Trophoblast cell (in vitro differentiated cells and primary cell): ENCODE measurements at regions not wholly inside any gene's neighbourhood (a gene's known extent, or its start where the extent isn't known, plus 50 kb on each side); places are given as distances from the start of the nearest gene placed in this dataset.

Source experiments
- DNase-seq, 2 donors: peaks; one replicate each; pipeline ENCODE4 v3.0.0-alpha.2; 2016
- H2AFZ ChIP-seq: 2 replicates; pipeline ENCODE4 v1.6.1; 2013; ENCODE audit warnings: low read length, moderate library complexity, mild to moderate bottlenecking; ENCODE audit not compliant: insufficient read depth, poor library complexity
- H2AK5ac ChIP-seq: 2 replicates; pipeline ENCODE4 v1.6.1; 2013; ENCODE audit warnings: mild to moderate bottlenecking, low read length
- H2BK120ac ChIP-seq: 2 replicates; pipeline ENCODE4 v1.6.1; 2013; ENCODE audit warnings: low read length, mild to moderate bottlenecking, moderate library complexity; ENCODE audit not compliant: insufficient read depth, poor library complexity
- H2BK12ac ChIP-seq: 2 replicates; pipeline ENCODE4 v1.6.1; 2013; ENCODE audit warnings: mild to moderate bottlenecking, low read length, moderate library complexity
- H2BK5ac ChIP-seq: 2 replicates; pipeline ENCODE4 v1.6.1; 2013; ENCODE audit warnings: low read length, low read depth, moderate library complexity, mild to moderate bottlenecking; ENCODE audit not compliant: poor library complexity
- H3K14ac ChIP-seq: 2 replicates; pipeline ENCODE4 v1.6.1; 2013; ENCODE audit warnings: mild to moderate bottlenecking, low read length
- H3K18ac ChIP-seq: 2 replicates; pipeline ENCODE4 v1.6.1; 2013; ENCODE audit warnings: mild to moderate bottlenecking, low read length
- H3K23ac ChIP-seq: 2 replicates; pipeline ENCODE4 v1.6.1; 2013; ENCODE audit warnings: low read length
- H3K27ac ChIP-seq: 2 replicates; pipeline ENCODE4 v1.5.1; 2013; ENCODE audit warnings: low read depth, mild to moderate bottlenecking, inconsistent platforms, low read length, moderate library complexity
- H3K27me3 ChIP-seq: 2 replicates; pipeline ENCODE4 v1.6.1; 2013; ENCODE audit warnings: inconsistent platforms, mild to moderate bottlenecking, low read length, moderate library complexity; ENCODE audit not compliant: insufficient read depth
- H3K36me3 ChIP-seq, 2 experiments: 1 replicate in 1 of 2; 2 replicates in 1 of 2; pipeline ENCODE4 v1.6.1; 2013; ENCODE audit warnings: low read length in 2 of 2, mild to moderate bottlenecking in 2 of 2, moderate library complexity in 1 of 2; ENCODE audit not compliant: insufficient read depth in 2 of 2, control insufficient read depth in 1 of 2
- H3K4ac ChIP-seq: 2 replicates; pipeline ENCODE4 v1.6.1; 2013; ENCODE audit warnings: low read depth, mild to moderate bottlenecking, low read length, moderate library complexity
- H3K4me1 ChIP-seq, 2 experiments: 1 replicate in 1 of 2; 2 replicates in 1 of 2; pipeline ENCODE4 v1.6.1; 2013; ENCODE audit warnings: low read length in 2 of 2, mild to moderate bottlenecking in 2 of 2, moderate library complexity in 1 of 2; ENCODE audit not compliant: insufficient read depth in 2 of 2, control insufficient read depth in 1 of 2
- H3K4me2 ChIP-seq: 2 replicates; pipeline ENCODE4 v1.6.1; 2013; ENCODE audit warnings: inconsistent platforms, mild to moderate bottlenecking, low read length, moderate library complexity
- H3K4me3 ChIP-seq: 2 replicates; pipeline ENCODE4 v1.5.1; 2013; ENCODE audit warnings: mild to moderate bottlenecking, low read depth, low read length, inconsistent platforms
- H3K79me1 ChIP-seq: one replicate; pipeline ENCODE4 v1.6.1; 2013; ENCODE audit warnings: low read length
- H3K79me2 ChIP-seq: 2 replicates; pipeline ENCODE4 v1.6.1; 2013; ENCODE audit warnings: low read length, mild to moderate bottlenecking; ENCODE audit not compliant: control insufficient read depth, insufficient read depth, poor library complexity
- H3K9ac ChIP-seq: 2 replicates; pipeline ENCODE4 v1.6.1; 2013; ENCODE audit warnings: mild to moderate bottlenecking, low read length
- H3K9me3 ChIP-seq: 2 replicates; pipeline ENCODE4 v1.6.1; 2013; ENCODE audit warnings: low read depth, mild to moderate bottlenecking, control low read depth, inconsistent platforms, low read length; ENCODE audit not compliant: insufficient read depth
- H4K12ac ChIP-seq: 2 replicates; pipeline ENCODE4 v1.6.1; 2013; ENCODE audit warnings: low read depth, mild to moderate bottlenecking, low read length, moderate library complexity
- H4K8ac ChIP-seq: 2 replicates; pipeline ENCODE4 v1.6.1; 2013; ENCODE audit warnings: low read depth, mild to moderate bottlenecking, low read length, moderate library complexity
- H4K91ac ChIP-seq: one replicate; pipeline ENCODE4 v1.6.1; 2013; ENCODE audit warnings: low read depth, mild to moderate bottlenecking, low read length, moderate library complexity
- WGBS: extraction: QIAGEN DNeasy Blood & Tissue Kit; methylation state at CpG from one replicate; pipeline ENCODE4 v1.1.7; 2013; ENCODE audit warnings: missing lambda C conversion rate; ENCODE audit not compliant: insufficient read length, insufficient coverage; ENCODE audit errors: extremely low coverage; 5-methylcytosine and 5-hydroxymethylcytosine counted together

- no peak overlapping the region for H3K18ac ChIP-seq
These were observed 176.8 kb downstream of the ISL1 start for GRCh38 chr5:51559921-51560658.

GRCh38 chr5:51566953-51567352 lies 183.7 kb downstream of the ISL1 start:
- Histone ChIP-seq H3K4me3 (no peak overlapping the region), H4K91ac (no peak overlapping the region), H2BK12ac (no peak overlapping the region), H4K8ac (no peak overlapping the region), H3K36me3 (no peaks in the 10 kb centered on the region), H3K27ac (no peak overlapping the region), H3K4me2 (no peak overlapping the region), H3K9me3 (no peaks in the 10 kb centered on the region), H3K9ac (no peak overlapping the region), H2BK5ac (no peak overlapping the region), H3K23ac (no peak overlapping the region), H3K79me1 (peaks cover 2% of the 10 kb centered on the region), H3K4ac (no peak overlapping the region), H3K4me1 (peaks cover 0 to 2% of the 10 kb centered on the region in 2 experiments), H3K27me3 (no peaks in the 10 kb centered on the region), H4K12ac (no peak overlapping the region), H2AK5ac (no peak overlapping the region), H3K18ac (no peak overlapping the region), H2BK120ac (no peak overlapping the region), H3K14ac (no peak overlapping the region), H3K79me2 (no peaks in the 10 kb centered on the region), H2AFZ (no peak overlapping the region)
- DNase-seq = no peak
- WGBS = no CpG with 5 or more reads among the region's 1 CpG

More at GRCh38 chr5:51559921-51560658, 176.8 kb downstream of the ISL1 start:
- H3K79me2 ChIP-seq = no peaks in the 10 kb centered on the region
- no peak overlapping the region for H4K91ac ChIP-seq
- no peak overlapping the region for H3K27ac ChIP-seq
- no peak overlapping the region for H2BK5ac ChIP-seq
- H3K4ac ChIP-seq = no peak overlapping the region
- no peak overlapping the region for H3K9ac ChIP-seq
- no peak overlapping the region for H3K23ac ChIP-seq
- H2AFZ ChIP-seq = no peak overlapping the region
- H2BK120ac ChIP-seq = no peak overlapping the region
- no peaks in the 10 kb centered on the region for H3K79me1 ChIP-seq
- no peak overlapping the region for H4K8ac ChIP-seq
- H3K4me2 ChIP-seq = no peak overlapping the region
- no peaks in the 10 kb centered on the region for H3K4me1 ChIP-seq
- no peak overlapping the region for H4K12ac ChIP-seq
- H3K4me3 ChIP-seq = no peak overlapping the region
- H3K9me3 ChIP-seq = no peaks in the 10 kb centered on the region
- no peak overlapping the region for H2BK12ac ChIP-seq
- H3K36me3 ChIP-seq = no peaks in the 10 kb centered on the region
- H3K27me3 ChIP-seq = no peaks in the 10 kb centered on the region
- H3K14ac ChIP-seq = no peak overlapping the region
- no CpG with 5 or more reads among the region's 2 CpGs for WGBS
- no peak for DNase-seq
- no peak overlapping the region for H2AK5ac ChIP-seq

DNA sequence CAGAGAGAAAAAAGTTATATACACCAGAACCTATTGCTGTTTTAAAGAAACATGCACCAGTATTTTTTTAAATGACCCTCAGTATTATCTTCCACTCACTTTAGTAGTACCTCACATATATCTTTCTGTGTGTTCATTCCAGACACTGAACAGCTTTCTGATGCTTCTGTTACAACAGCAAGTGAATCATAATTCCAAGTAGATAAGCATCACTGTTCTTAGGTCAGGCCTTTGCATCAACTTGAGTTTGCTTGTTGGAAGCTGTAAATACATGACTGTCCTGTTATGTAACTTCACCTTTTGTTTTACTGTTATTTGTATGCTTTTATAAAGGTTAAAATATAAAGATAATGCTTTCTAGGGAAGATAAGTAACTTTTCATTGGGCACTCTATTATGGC lies 184.4 kb downstream of the ISL1 start:
- peaks cover 0 to 2% of the 10 kb centered on the region in 2 experiments for H3K4me1 ChIP-seq
- no peak overlapping the region for H2BK5ac ChIP-seq
- H3K9me3 ChIP-seq = no peaks in the 10 kb centered on the region
- H3K14ac ChIP-seq = no peak overlapping the region
- no peak for DNase-seq
- H2BK12ac ChIP-seq = no peak overlapping the region
- no peak overlapping the region for H3K23ac ChIP-seq
- H3K27me3 ChIP-seq = no peaks in the 10 kb centered on the region
- no peaks in the 10 kb centered on the region for H3K79me2 ChIP-seq
- no peak overlapping the region for H3K4me3 ChIP-seq
- no peak overlapping the region for H2AK5ac ChIP-seq
- H4K8ac ChIP-seq = no peak overlapping the region
- H3K18ac ChIP-seq = no peak overlapping the region
- no peak overlapping the region for H3K4me2 ChIP-seq
- no peak overlapping the region for H3K27ac ChIP-seq
- H3K79me1 ChIP-seq = peaks cover 2% of the 10 kb centered on the region
- H4K12ac ChIP-seq = no peak overlapping the region
- no peak overlapping the region for H2AFZ ChIP-seq
- no peak overlapping the region for H3K9ac ChIP-seq
- H2BK120ac ChIP-seq = no peak overlapping the region
- no peak overlapping the region for H4K91ac ChIP-seq
- no peak overlapping the region for H3K4ac ChIP-seq
- H3K36me3 ChIP-seq = no peaks in the 10 kb centered on the region

GRCh38 chr5:51573835-51574234 lies 190.6 kb downstream of the ISL1 start:
- H3K4me3 ChIP-seq = no peak overlapping the region
- H3K4ac ChIP-seq = no peak overlapping the region
- no peak for DNase-seq
- no peak overlapping the region for H3K23ac ChIP-seq
- H4K12ac ChIP-seq = no peak overlapping the region
- H4K91ac ChIP-seq = no peak overlapping the region
- H3K4me1 ChIP-seq = peaks cover 0 to 2% of the 10 kb centered on the region in 2 experiments
- no peak overlapping the region for H2AK5ac ChIP-seq
- H3K79me1 ChIP-seq = peaks cover 2% of the 10 kb centered on the region
- WGBS = no CpG with 5 or more reads among the region's 5 CpGs
- no peaks in the 10 kb centered on the region for H3K79me2 ChIP-seq
- H3K9ac ChIP-seq = no peak overlapping the region
- no peaks in the 10 kb centered on the region for H3K27me3 ChIP-seq
- H3K4me2 ChIP-seq = no peak overlapping the region
- no peak overlapping the region for H2BK120ac ChIP-seq
- H3K14ac ChIP-seq = no peak overlapping the region
- H3K36me3 ChIP-seq = peaks cover 0 to 3% of the 10 kb centered on the region in 2 experiments
- H3K27ac ChIP-seq = no peak overlapping the region
- H2AFZ ChIP-seq = no peak overlapping the region
- H3K9me3 ChIP-seq = no peaks in the 10 kb centered on the region
- no peak overlapping the region for H4K8ac ChIP-seq
- H2BK5ac ChIP-seq = no peak overlapping the region
- H3K18ac ChIP-seq = no peak overlapping the region
- H2BK12ac ChIP-seq = no peak overlapping the region
